ENCODE measurements at regions not wholly inside any gene's neighbourhood (a gene's known extent, or its start where the extent isn't known, plus 50 kb on each side); places are given as distances from the start of the nearest gene placed in this dataset.

DNA sequence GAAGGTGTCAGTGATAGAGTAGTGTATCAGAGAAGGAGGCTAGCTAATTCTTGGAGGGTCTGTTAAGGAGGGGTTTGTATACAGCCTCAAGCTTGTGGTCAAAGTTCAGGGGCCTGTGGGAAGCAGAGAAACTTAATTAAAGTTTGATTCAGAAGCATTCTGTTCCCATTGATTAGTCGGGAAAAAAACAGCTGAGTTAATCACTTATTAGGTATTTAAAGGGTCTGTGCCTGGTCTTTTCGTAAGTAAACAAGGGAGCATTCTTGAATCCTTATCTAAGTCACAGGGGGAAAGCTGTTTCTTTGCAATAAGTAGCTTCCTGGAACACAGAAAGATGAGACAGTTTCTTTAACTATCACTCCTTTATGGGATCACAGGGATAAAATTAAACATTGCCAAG is 492.1 kb downstream of the PCDH10 start:
- DNase-seq (ENCODE audit: low read depth, low spot score): no peak
- in situ Hi-C loops (cut with HindIII; ENCODE audit: low sequenced_read_pairs): no loop called here
- TF ChIP-seq, protein P1, sequence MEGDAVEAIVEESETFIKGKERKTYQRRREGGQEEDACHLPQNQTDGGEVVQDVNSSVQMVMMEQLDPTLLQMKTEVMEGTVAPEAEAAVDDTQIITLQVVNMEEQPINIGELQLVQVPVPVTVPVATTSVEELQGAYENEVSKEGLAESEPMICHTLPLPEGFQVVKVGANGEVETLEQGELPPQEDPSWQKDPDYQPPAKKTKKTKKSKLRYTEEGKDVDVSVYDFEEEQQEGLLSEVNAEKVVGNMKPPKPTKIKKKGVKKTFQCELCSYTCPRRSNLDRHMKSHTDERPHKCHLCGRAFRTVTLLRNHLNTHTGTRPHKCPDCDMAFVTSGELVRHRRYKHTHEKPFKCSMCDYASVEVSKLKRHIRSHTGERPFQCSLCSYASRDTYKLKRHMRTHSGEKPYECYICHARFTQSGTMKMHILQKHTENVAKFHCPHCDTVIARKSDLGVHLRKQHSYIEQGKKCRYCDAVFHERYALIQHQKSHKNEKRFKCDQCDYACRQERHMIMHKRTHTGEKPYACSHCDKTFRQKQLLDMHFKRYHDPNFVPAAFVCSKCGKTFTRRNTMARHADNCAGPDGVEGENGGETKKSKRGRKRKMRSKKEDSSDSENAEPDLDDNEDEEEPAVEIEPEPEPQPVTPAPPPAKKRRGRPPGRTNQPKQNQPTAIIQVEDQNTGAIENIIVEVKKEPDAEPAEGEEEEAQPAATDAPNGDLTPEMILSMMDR (IDR thresholded peaks at IDR 0.05; ENCODE audit: low read depth, low read length): no peak
- H3K4me3 ChIP-seq (ENCODE audit: low read depth, low read length): no peak overlapping the region

DNA sequence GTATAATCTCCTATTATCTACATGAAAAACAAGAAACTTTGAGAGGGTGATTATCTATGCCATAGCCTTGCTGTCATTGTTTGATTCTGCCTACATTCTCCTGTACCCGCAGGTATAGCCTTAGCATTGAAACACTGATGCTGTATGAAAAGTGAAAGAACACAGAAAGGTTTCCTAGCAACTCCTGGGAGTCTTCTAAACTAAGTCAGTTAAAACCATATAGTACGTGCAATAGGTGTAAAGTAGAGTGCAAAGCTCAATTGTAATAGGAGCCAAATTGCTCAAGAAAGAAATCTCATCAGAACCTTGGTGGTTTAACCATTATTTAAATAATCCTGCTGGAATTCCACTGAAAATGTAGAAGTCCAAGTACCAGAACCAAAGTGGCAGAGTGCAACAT is 489.7 kb downstream of the PCDH10 start:
- DNase-seq (ENCODE audit: low read depth, low spot score): no peak
- in situ Hi-C loops (cut with HindIII; ENCODE audit: low sequenced_read_pairs): no loop called here
- no peak overlapping the region for H3K4me3 ChIP-seq (ENCODE audit: low read depth, low read length)
- TF ChIP-seq, protein P1 (IDR thresholded peaks at IDR 0.05; ENCODE audit: low read depth, low read length): no peak

GRCh38 chr4:133637161-133637560 is 488.1 kb downstream of the PCDH10 start:
- TF ChIP-seq, protein P1 (IDR thresholded peaks at IDR 0.05; ENCODE audit: low read depth, low read length): no peak
- no peak for DNase-seq (ENCODE audit: low read depth, low spot score)
- in situ Hi-C loops (cut with HindIII; ENCODE audit: low sequenced_read_pairs): no loop called here
- H3K4me3 ChIP-seq (ENCODE audit: low read depth, low read length): no peak overlapping the region

GRCh38 chr4:133624744-133625143 is 475.6 kb downstream of the PCDH10 start:
- TF ChIP-seq, protein P1 (IDR thresholded peaks at IDR 0.05; ENCODE audit: low read depth, low read length): no peak
- in situ Hi-C loops (cut with HindIII; ENCODE audit: low sequenced_read_pairs): no loop called here

GRCh38 chr4:133623847-133624246 is 474.8 kb downstream of the PCDH10 start:
- no peak for DNase-seq (ENCODE audit: low read depth, low spot score)
- TF ChIP-seq, protein P1 (IDR thresholded peaks at IDR 0.05; ENCODE audit: low read depth, low read length): no peak
- in situ Hi-C loops (cut with HindIII; ENCODE audit: low sequenced_read_pairs): no loop called here
- H3K4me3 ChIP-seq (ENCODE audit: low read depth, low read length): no peak overlapping the region

More at GRCh38 chr4:133624744-133625143, 475.6 kb downstream of the PCDH10 start:
- H3K4me3 ChIP-seq (ENCODE audit: low read depth, low read length): no peak overlapping the region
- peak; percentile 20 for DNase-seq (ENCODE audit: low read depth, low spot score)

- DNase-seq (ENCODE audit: low read depth, low spot score): no peak
- in situ Hi-C loops (cut with HindIII; ENCODE audit: low sequenced_read_pairs): no loop called here
- TF ChIP-seq, protein P1 (IDR thresholded peaks at IDR 0.05; ENCODE audit: low read depth, low read length): no peak
- H3K4me3 ChIP-seq (ENCODE audit: low read depth, low read length): no peak overlapping the region
Measured at GRCh38 chr4:133621628-133622027, 472.5 kb downstream of the PCDH10 start.

- in situ Hi-C loops (cut with HindIII; ENCODE audit: low sequenced_read_pairs): no loop called here
- TF ChIP-seq, protein P1 (IDR thresholded peaks at IDR 0.05; ENCODE audit: low read depth, low read length): no peak
- DNase-seq (ENCODE audit: low read depth, low spot score): no peak
Measured at GRCh38 chr4:133620555-133620954, 471.5 kb downstream of the PCDH10 start.

More at GRCh38 chr4:133620555-133620954, 471.5 kb downstream of the PCDH10 start:
- no peak overlapping the region for H3K4me3 ChIP-seq (ENCODE audit: low read depth, low read length)

Data from astrocyte of the spinal cord (primary cell).